ENCODE measurements at regions not wholly inside any gene's neighbourhood (a gene's known extent, or its start where the extent isn't known, plus 50 kb on each side); places are given as distances from the start of the nearest gene placed in this dataset.
"Not testable (repeated sequence)": the region's sequence is repeated elsewhere in the genome, so short reads cannot be mapped to it uniquely, and the experiment has no call there.

GRCh38 chr5:104353371-104353770, 790.8 kb upstream of the NUDT12 start:
- no peak for DNase-seq

DNA sequence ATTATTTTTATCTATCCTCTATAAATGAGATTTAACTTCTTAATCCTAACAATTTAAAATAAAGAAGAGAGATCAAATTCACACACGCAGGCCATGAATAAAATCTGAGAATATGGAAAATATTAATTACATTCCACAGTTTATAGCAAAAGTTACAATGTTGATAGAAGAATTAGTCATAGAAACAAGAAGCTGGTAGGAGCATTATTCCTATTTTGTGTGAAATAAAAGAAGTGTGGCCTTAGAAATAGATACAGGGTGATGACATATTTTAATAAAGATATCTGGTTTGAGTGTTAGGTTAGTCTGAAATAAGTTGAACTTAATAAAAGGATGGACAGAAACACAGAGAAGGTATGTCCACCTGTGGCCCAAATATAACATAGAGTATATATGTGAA, 790.4 kb upstream of the NUDT12 start:
- DNase-seq = no peak

GRCh38 chr5:104347119-104347708, 784.6 kb upstream of the NUDT12 start:
- DNase-seq = no peak

GRCh38 chr5:104345222-104346016, 782.8 kb upstream of the NUDT12 start:
- no peak for DNase-seq

- DNase-seq = no peak
Measured at GRCh38 chr5:104344809-104345208, 782.2 kb upstream of the NUDT12 start.

DNA sequence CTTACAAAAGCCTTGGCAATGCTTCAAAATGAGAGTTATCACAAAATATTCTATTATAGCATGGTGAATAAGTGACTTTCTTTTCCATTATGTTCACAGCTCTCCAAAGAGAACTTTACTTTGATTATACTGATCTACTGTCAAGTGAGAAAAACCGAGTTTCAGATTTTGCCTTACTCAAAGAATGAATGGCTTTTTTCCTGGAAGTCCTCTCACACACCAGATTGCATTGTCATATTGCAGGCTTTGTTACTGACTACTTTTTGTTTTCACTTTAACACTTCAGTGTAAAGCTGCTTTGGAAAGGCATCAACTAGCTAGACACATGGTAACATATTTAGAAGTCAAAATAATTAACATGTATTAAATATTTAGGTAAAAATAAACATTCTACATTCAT, 765.2 kb upstream of the NUDT12 start:
- no peak for DNase-seq

DNA sequence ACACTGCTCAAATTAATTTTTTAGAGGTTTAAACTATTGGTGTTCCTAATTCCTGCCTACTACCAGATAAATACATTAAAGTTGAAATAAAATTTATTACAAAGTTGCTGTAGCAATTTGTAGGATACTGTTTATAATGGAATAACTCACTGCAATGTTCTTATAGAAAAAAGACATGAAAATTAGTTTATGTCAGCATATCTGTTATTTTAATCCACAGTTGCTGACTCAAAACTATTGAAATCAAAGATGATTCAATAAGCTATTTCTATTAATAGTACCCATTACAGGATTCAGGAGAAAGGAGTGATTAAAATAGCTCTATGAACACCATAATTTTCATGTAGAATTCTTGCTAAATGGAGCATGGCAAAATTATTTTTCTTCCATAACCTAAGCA, 764.4 kb upstream of the NUDT12 start:
- DNase-seq = no peak

- DNase-seq = no peak
Measured at GRCh38 chr5:104325356-104325755, 762.8 kb upstream of the NUDT12 start.

DNA sequence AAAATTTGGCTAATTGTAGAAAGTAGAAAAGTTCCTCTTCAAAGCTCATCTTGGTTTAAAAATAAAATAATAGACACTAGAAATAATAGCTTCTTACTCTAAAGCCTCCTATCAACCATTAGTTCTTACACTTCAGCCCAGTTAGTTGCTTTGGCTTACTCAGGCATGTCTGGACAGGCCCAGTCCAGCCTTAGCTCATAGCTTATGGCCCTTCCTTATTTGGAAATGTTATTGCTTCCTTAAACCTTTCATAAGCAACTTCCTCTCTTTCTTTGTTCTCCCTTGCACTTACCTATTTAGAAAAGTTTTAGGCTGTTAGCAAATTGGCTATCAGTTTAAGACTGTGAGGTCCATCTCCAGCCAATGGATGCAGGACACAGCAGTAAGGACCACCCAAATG, 754.1 kb upstream of the NUDT12 start:
- DNase-seq = not testable (repeated sequence)

- DNase-seq = no peak
Measured at GRCh38 chr5:104312481-104312880, 749.9 kb upstream of the NUDT12 start.

GRCh38 chr5:104305602-104306001, 743.0 kb upstream of the NUDT12 start:
- no peak for DNase-seq

DNA sequence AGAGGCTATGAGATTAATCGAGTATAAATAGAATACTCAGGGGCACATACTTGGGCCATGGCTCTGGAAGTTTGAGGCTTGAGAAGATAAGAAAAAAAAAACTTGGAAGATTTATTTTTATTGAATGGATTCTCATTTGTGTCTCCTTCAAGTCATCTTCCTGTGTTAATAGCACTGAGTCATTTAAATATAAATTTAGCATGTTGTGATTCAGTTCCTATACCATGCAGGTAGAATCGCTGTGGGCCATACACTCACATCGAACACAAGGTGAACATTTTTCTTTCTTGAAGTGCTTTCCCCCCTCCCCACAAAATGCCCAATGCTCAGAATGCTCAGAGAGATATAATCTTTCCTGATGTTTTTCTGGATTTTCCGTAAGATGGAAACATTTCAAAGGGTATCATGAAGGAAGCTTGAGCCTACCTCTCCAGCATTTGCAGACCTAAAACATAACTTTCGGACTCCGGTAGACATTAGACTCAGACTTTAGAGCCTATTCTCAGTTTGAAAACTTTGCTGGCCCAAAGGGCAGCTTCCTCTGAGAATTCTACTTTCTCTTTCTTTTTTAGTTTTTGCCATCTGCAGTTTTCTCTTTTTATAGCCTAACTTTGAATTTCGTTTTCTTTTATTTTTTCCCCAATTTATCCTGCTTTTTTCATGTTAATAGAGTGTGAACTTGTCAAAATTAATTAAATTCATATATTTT, 737.6 kb upstream of the NUDT12 start:
- DNase-seq = no peak

GRCh38 chr5:104298518-104298917, 735.9 kb upstream of the NUDT12 start:
- no peak for DNase-seq

DNA sequence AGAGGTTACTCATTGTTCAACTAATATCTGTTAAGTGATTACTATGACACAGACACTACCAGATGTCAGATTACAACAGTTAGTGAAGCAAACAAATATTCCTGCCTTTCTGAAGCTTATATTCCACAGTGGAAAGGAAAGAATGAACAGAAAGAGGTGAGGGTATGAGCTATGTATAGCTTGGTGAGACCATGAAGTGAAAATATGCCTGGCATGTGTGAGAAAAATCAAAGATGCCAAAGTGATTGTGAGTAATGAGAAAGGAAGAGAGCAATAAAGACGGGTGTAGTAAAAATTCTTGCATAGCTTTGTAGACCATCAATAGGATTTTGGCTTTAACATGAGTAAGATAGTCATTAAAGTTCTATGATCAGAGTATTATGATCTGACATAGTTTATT, 734.5 kb upstream of the NUDT12 start:
- no peak for DNase-seq

- DNase-seq = no peak
Measured at GRCh38 chr5:104295991-104296390, 733.4 kb upstream of the NUDT12 start.

DNA sequence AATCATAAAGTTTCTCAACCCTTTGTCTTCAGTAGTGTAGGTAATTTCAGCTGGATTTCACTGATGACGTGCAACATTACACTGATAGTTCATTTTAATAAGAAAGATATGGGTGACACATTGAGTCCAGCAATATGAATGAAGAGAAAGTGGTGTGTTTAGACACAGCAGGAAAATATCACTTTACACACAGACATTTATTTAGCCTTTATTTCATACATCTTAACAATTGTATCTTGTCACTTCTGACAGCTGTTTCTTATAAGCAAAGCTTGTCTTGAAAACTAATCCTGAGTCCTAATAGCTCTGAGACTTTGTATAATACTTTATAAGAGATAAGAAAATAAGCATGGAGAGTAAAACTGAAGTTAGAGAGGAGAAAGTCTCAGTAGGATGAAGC, 720.5 kb upstream of the NUDT12 start:
- no peak for DNase-seq

GRCh38 chr5:104273725-104274124, 711.1 kb upstream of the NUDT12 start:
- no peak for DNase-seq

GRCh38 chr5:104267320-104268015, 704.9 kb upstream of the NUDT12 start:
- DNase-seq = no peak

- DNase-seq = no peak
Measured at GRCh38 chr5:104266161-104266560, 703.6 kb upstream of the NUDT12 start.

- no peak for DNase-seq
Measured at GRCh38 chr5:104265531-104266140, 703.0 kb upstream of the NUDT12 start.

DNA sequence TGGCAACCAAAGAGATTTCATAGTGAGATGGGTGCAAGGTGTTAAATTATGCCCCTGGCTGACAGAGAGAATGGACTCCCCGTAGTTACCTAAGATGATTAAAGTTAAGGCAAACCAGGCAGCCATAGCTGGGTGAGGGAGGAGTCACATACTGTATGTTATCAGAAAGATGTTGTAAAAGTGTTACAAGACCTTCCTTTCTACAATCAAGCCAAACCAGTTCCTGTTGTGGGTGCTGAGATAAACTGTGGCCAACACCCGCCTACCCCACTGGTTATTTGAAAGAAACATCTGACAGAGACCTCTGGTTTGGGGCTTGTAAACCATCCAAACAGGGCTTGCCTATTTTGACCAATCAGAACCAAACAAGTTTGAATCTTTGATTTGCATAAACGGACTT, 684.7 kb upstream of the NUDT12 start:
- DNase-seq = no peak

DNA sequence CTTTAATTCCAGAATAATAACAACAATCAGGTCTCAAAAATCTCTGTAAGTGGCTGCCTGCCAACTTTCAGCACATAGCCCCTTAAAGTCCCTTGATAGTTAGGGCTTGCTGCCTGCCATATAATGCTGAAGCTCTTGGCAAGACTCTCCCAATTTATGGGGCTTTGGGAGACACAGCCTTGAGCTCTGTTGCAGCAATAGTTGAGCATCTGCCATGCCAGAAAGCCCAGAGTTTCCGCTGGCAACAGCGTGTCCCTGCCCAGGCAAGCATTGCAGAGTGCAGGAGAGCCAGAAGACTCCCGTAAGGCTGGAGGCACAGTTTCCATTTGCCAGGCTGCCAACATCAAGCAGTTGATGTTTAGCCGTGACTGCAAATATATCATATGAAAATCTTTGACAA, 678.5 kb upstream of the NUDT12 start:
- no peak for DNase-seq

DNA sequence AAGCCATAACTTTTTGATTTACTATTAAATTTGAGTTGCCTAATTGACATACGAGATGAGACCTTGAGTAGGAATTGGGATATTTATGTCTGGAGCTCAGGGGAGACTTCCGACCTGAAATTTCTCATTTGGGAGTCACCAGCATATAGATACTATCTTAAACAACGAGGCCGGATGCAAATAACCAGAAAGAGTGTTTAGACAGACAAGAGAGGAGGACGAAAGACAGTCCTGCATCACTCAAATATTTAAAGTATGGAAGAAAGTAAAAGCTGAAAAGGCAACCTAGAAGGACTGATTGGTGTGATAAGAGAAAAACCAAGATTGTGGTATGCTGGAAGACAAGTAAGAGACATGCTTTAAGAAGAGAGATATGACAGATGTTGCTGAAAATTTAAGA, 675.0 kb upstream of the NUDT12 start:
- no peak for DNase-seq

All from central memory CD4-positive, alpha-beta T cell (primary cell).